Psoas muscle (tissue), 7 donors: ENCODE measurements at regions not wholly inside any gene's neighbourhood (a gene's known extent, or its start where the extent isn't known, plus 50 kb on each side); places are given as distances from the start of the nearest gene placed in this dataset.

ENCODE experiments used
- ATAC-seq, 4 donors: fragments of 200-7000 bp; cut with Tn5 transposase; one replicate each; pipeline ENCODE4 v1.9.1; 2020; ENCODE audit warnings: moderate library complexity in 3 of 4, mild to moderate bottlenecking in 2 of 4
- DNase-seq, 2 donors: peaks; one replicate each; pipeline ENCODE4 v3.0.0-alpha.2; 2020
- H3K27ac ChIP-seq: fragments of 200-600 bp; one replicate; pipeline ENCODE4 v1.8.0; 2022
- H3K27me3 ChIP-seq, 3 donors: fragments of 200-600 bp in 1 of 3; one replicate each; pipeline versions ENCODE4 v1.6.1 to v1.8.0; 2013 to 2022; ENCODE audit warnings: low read length in 2 of 3, mild to moderate bottlenecking in 2 of 3, moderate library complexity in 1 of 3; ENCODE audit not compliant: insufficient read depth in 3 of 3
- H3K36me3 ChIP-seq, 2 donors: fragments of 200-600 bp in 1 of 2; one replicate each; pipeline versions ENCODE4 v1.6.1 to v1.8.0; 2013 to 2022; ENCODE audit warnings: low read depth in 1 of 2, mild to moderate bottlenecking in 1 of 2, moderate library complexity in 1 of 2; ENCODE audit not compliant: insufficient read depth in 1 of 2
- H3K4me1 ChIP-seq: fragments of 200-600 bp; one replicate; pipeline ENCODE4 v1.8.0; 2022
- H3K4me3 ChIP-seq: fragments of 200-600 bp; one replicate; pipeline ENCODE4 v1.8.0; 2022; ENCODE audit warnings: mild to moderate bottlenecking
- H3K9me3 ChIP-seq: fragments of 200-600 bp; one replicate; pipeline ENCODE4 v1.8.0; 2022
- WGBS, 3 donors: extraction: QIAGEN DNeasy Blood & Tissue Kit; methylation state at CpG; one replicate each; pipeline versions ENCODE4 v1.1.6 to v1.1.7; 2013; 5-methylcytosine and 5-hydroxymethylcytosine counted together
- intact Hi-C, 2 donors: fragments of 100-400 bp; cut with DNase I; formaldehyde crosslinking; loops; one replicate each; pipeline versions ENCODE4 v1.11.0 to v1.14.2; 2022
- TF ChIP-seq, protein P1 (sequence below): fragments of 200-600 bp; IDR thresholded peaks from one replicate; pipeline ENCODE4 v1.8.0; 2022; ENCODE audit warnings: antibody characterized with exemption
- donor health status: healthy with polysubstance abuse.
- donor health status: DM: no; HTN: no; CAD: no; lungs with moderate emphysema.
- donor health status: Bipolar disorder and iron deficiency.
- donor health status: healthy.
- donor health status: DM: yes; HTN: yes; CAD: no.
- donor health status: DM: no; HTN: no; CAD: no.
- donor health status: DM: yes; HTN: yes; CAD: no.

- Histone ChIP-seq H3K36me3 (no peaks in the 10 kb centered on the region), H3K27ac (no peak overlapping the region), H3K4me3 (no peak overlapping the region), H3K27me3 (no peaks in the 10 kb centered on the region), H3K9me3 (no peaks in the 10 kb centered on the region), H3K4me1 (no peaks in the 10 kb centered on the region)
- ATAC-seq (no peak), DNase-seq (no peak)
- TF ChIP-seq, protein P1, sequence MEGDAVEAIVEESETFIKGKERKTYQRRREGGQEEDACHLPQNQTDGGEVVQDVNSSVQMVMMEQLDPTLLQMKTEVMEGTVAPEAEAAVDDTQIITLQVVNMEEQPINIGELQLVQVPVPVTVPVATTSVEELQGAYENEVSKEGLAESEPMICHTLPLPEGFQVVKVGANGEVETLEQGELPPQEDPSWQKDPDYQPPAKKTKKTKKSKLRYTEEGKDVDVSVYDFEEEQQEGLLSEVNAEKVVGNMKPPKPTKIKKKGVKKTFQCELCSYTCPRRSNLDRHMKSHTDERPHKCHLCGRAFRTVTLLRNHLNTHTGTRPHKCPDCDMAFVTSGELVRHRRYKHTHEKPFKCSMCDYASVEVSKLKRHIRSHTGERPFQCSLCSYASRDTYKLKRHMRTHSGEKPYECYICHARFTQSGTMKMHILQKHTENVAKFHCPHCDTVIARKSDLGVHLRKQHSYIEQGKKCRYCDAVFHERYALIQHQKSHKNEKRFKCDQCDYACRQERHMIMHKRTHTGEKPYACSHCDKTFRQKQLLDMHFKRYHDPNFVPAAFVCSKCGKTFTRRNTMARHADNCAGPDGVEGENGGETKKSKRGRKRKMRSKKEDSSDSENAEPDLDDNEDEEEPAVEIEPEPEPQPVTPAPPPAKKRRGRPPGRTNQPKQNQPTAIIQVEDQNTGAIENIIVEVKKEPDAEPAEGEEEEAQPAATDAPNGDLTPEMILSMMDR, result no peak
- 74 to 84% (median 77%) methylated on average over 10 of the region's 10 CpGs for WGBS, 3 donors
- intact Hi-C loops, result no loop called here
Measured at GRCh38 chr10:21030091-21030490, 133.0 kb upstream of the NEBL start.

DNA sequence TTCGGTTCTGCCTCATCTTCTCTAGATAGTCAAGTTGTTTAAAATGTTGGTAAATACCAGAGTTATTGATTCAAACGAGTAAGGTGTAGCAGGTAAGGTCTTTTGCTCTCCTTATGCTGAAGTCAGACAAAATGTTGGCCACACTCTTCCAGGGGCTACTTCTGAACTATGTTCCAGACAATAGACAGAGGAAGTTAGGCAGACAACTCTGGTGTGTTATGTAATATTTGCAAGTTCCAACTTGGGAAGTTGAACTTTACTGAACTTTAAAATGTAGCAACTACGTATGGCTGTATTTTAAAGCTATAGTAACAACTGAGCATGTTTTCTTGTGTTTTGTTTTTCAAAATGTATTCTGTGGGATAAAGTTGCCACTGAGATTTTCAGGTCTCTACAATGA lies 125.7 kb upstream of the NEBL start:
- TF ChIP-seq, protein P1, result no peak
- Histone ChIP-seq H3K4me1 (no peaks in the 10 kb centered on the region), H3K9me3 (no peaks in the 10 kb centered on the region), H3K27ac (no peak overlapping the region), H3K27me3 (no peaks in the 10 kb centered on the region), H3K4me3 (no peak overlapping the region), H3K36me3 (no peaks in the 10 kb centered on the region)
- DNase-seq (no peak), ATAC-seq (no peak)
- intact Hi-C loops, result no loop called here
- 63 to 75% (median 73%) methylated on average over 3 of the region's 3 CpGs for WGBS, 3 donors

DNA sequence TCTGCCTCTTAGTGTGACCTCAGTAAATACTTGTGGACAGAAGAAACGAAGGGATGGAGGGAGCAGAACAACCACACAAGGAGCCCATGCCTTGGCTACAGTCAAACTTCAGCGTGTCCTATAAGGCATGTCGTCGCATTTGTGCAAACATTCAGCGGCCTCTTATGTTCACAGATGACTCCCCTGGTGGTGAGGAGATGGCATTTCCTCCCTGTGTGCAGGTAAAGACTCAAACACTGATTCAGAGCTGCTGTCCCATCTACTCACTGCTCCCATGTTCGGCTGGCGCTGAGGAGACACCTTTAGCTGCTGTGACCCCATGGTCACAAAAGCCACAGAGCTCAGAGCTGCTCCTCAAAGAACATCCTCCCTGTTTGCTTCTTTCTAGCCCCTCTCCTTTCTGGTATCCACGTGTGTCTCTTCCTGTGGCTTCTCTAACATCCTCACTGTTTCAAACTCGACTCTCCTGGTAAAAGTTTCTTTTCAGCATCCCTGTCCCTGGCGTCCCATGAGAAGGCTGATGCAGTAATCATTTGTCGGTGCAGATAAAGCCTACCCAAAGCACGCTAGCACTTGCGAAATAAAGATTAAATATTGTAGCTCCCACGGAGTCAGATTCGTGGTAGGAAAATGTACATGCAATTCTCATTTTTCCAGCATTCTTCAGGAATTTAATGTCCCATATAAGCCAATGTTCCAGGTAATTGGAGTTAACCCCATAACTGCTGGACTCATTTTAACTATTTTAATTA lies 124.9 kb upstream of the NEBL start:
- Histone ChIP-seq H3K27me3 (no peaks in the 10 kb centered on the region), H3K9me3 (no peaks in the 10 kb centered on the region), H3K4me3 (no peak overlapping the region), H3K4me1 (no peaks in the 10 kb centered on the region), H3K36me3 (no peaks in the 10 kb centered on the region), H3K27ac (no peak overlapping the region)
- intact Hi-C loops, result no loop called here
- TF ChIP-seq, protein P1, result no peak
- WGBS, 3 donors, result 61 to 65% (median 63%) methylated on average over 15 of the region's 15 CpGs
- DNase-seq, result no peak
- ATAC-seq, result no peak

DNA sequence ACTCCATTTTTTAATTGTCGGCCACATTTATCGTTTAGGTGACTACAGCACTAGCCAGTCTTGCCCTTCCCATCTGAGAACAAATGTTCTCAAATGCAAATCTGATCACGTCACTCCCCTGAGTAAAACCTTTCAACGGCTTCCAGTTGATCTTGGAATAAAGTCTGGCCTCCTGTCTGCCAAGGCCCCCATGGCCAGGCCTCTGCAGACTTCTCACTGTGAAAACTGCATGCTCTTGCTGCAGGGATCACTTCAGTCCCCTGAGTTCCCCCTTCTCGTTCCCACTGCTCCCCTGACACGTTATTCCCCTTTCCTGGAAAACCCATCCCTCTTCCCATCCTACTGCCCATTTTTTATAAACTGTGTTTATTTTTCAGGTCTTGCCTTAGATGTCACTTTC lies 124.1 kb upstream of the NEBL start:
- Histone ChIP-seq H3K9me3 (no peaks in the 10 kb centered on the region), H3K27ac (no peak overlapping the region), H3K4me1 (no peaks in the 10 kb centered on the region), H3K36me3 (no peaks in the 10 kb centered on the region), H3K27me3 (no peaks in the 10 kb centered on the region), H3K4me3 (no peak overlapping the region)
- WGBS, 3 donors, result 70% methylated on average over 6 of the region's 6 CpGs
- TF ChIP-seq, protein P1, result no peak
- ATAC-seq (no peak), DNase-seq (no peak)
- intact Hi-C loops, result no loop called here

- DNase-seq (no peak), ATAC-seq (no peak)
- H3K9me3 ChIP-seq, result no peaks in the 10 kb centered on the region
- TF ChIP-seq, protein P1, result no peak
- H3K36me3 ChIP-seq, result no peaks in the 10 kb centered on the region
- no peaks in the 10 kb centered on the region for H3K27me3 ChIP-seq
- H3K4me3 ChIP-seq, result no peak overlapping the region
- H3K27ac ChIP-seq, result no peak overlapping the region
- intact Hi-C loops, result no loop called here
- no peaks in the 10 kb centered on the region for H3K4me1 ChIP-seq
- WGBS, 3 donors, result 92 to 96% (median 93%) methylated on average over 7 of the region's 7 CpGs
Measured at GRCh38 chr10:21020545-21020944, 123.4 kb upstream of the NEBL start.
